Astrocyte (in vitro differentiated cells and primary cell): ENCODE measurements at regions not wholly inside any gene's neighbourhood (a gene's known extent, or its start where the extent isn't known, plus 50 kb on each side); places are given as distances from the start of the nearest gene placed in this dataset.

Source experiments
- DNase-seq: peaks from one replicate; pipeline ENCODE4 v3.0.0-alpha.2; 2010; ENCODE audit warnings: low read depth
- FAIRE-seq: peaks from 2 replicates; lab custom pipeline; 2011; peaks lifted over from hg19 to GRCh38; lab: Jason Lieb, UNC
- H2AFZ ChIP-seq: 2 replicates; pipeline ENCODE4 v1.6.0; 2012; ENCODE audit warnings: low read depth, low read length, inconsistent platforms
- H3K27ac ChIP-seq: 2 replicates; pipeline ENCODE4 v1.5.1; 2011; ENCODE audit warnings: low read depth, low read length, inconsistent platforms
- H3K27me3 ChIP-seq: 2 replicates; pipeline ENCODE4 v1.6.0; 2011; ENCODE audit warnings: low read length, inconsistent platforms; ENCODE audit not compliant: insufficient read depth
- H3K36me3 ChIP-seq: 2 replicates; pipeline ENCODE4 v1.5.1; 2011; ENCODE audit warnings: low read length, inconsistent platforms; ENCODE audit not compliant: insufficient read depth
- H3K4me1 ChIP-seq: 2 replicates; pipeline ENCODE4 v1.5.1; 2011; ENCODE audit warnings: low read length, inconsistent platforms; ENCODE audit not compliant: insufficient read depth
- H3K4me2 ChIP-seq: 2 replicates; pipeline ENCODE4 v1.6.0; 2012; ENCODE audit warnings: low read length, inconsistent platforms
- H3K4me3 ChIP-seq: 2 replicates; pipeline ENCODE4 v1.5.1; 2011; ENCODE audit warnings: low read depth, mild to moderate bottlenecking, low read length, inconsistent platforms; ENCODE audit not compliant: insufficient read depth
- H3K79me2 ChIP-seq: 2 replicates; pipeline ENCODE4 v1.6.0; 2012; ENCODE audit warnings: mild to moderate bottlenecking, low read length, inconsistent platforms; ENCODE audit not compliant: insufficient read depth
- H3K9ac ChIP-seq: 2 replicates; pipeline ENCODE4 v1.6.0; 2012; ENCODE audit warnings: mild to moderate bottlenecking, low read length, inconsistent platforms
- H3K9me3 ChIP-seq: 2 replicates; pipeline ENCODE4 v1.5.1; 2012; ENCODE audit warnings: low read depth, mild to moderate bottlenecking, low read length, inconsistent platforms; ENCODE audit not compliant: insufficient read depth
- H4K20me1 ChIP-seq: 2 replicates; pipeline ENCODE4 v1.6.0; 2012; ENCODE audit warnings: low read length, inconsistent platforms; ENCODE audit not compliant: insufficient read depth
- H3K27ac Mint-ChIP-seq: one replicate; pipeline ENCODE4 v1.8.0; 2021; ENCODE audit warnings: mild to moderate bottlenecking, mixed read lengths; ENCODE audit not compliant: unreplicated experiment
- H3K27me3 Mint-ChIP-seq: one replicate; pipeline ENCODE4 v1.8.0; 2021; ENCODE audit warnings: low read depth, mixed read lengths; ENCODE audit not compliant: unreplicated experiment
- H3K36me3 Mint-ChIP-seq: one replicate; pipeline ENCODE4 v1.8.0; 2021; ENCODE audit warnings: low read depth, mixed read lengths; ENCODE audit not compliant: unreplicated experiment
- H3K4me1 Mint-ChIP-seq: one replicate; pipeline ENCODE4 v1.8.0; 2021; ENCODE audit warnings: low read depth, mixed read lengths; ENCODE audit not compliant: unreplicated experiment
- H3K4me3 Mint-ChIP-seq: one replicate; pipeline ENCODE4 v1.8.0; 2021; ENCODE audit warnings: mild to moderate bottlenecking, moderate library complexity, mixed read lengths; ENCODE audit not compliant: unreplicated experiment
- H3K9me3 Mint-ChIP-seq: one replicate; pipeline ENCODE4 v1.8.0; 2021; ENCODE audit warnings: mild to moderate bottlenecking, mixed read lengths; ENCODE audit not compliant: unreplicated experiment
- EZH2 ChIP-seq: IDR thresholded peaks from 2 replicates; pipeline ENCODE4 v1.6.1; 2012; ENCODE audit warnings: mild to moderate bottlenecking, low read length, inconsistent platforms; ENCODE audit not compliant: insufficient read depth
- TF ChIP-seq, protein P1 (sequence below): IDR thresholded peaks from 2 replicates; pipeline ENCODE4 v1.5.1; 2011; ENCODE audit warnings: low read depth, mild to moderate bottlenecking, inconsistent platforms, low read length, moderate library complexity; ENCODE audit not compliant: insufficient read depth

DNA sequence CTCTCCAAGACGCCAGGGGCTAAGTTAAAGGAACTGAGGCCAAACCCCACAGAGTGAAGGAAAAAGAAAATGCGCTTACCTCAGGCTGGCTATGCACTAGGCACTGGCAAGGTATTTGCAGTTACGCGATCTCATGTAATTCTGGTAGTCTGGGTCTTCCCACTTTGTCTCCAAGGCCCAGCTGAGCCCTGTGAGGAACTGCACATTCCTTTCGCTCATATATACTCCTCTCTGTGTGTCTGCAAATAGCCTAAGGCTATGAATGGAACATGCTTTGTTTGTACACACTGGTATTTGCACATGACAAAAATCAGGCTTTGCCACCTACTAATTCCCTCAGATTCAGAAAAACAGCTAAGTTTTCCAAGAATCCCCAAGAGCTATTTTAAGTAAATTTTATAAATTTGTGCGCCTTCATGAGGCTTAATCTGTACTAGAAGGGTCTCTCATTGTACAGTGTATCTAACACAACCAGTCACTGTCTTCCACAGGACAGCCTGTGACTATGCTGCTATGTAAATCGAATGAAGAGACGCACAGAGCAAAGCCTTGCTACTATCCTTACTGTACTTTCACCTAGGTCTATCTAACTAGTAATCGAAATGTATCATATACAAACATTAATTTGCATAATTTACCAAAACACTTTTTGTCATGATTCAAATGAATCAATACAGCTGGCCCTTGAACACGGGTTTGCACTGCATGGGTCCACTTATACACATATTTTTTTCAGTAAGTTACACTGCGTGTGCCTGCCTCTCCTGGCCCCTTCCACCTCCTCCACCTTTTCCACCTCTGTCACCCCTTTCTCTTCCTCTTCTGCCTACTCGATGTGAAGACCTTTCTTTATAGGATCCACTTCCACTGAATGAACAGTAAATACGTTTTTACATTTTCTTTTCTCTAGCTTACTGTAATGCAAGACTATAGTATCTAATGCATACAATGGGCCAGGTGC lies 87.0 kb downstream of the SIPA1L2 start:
- Mint-ChIP-seq H3K36me3 (no peaks in the 10 kb centered on the region), H3K27me3 (no peaks in the 10 kb centered on the region), H3K27ac (peak overlapping the region; percentile 75), H3K9me3 (no peaks in the 10 kb centered on the region), H3K4me1 (peaks cover 26% of the 10 kb centered on the region), H3K4me3 (peak overlapping the region; percentile 36)
- no peaks in the 10 kb centered on the region for H3K36me3 ChIP-seq
- no peak overlapping the region for H3K4me3 ChIP-seq
- H3K9me3 ChIP-seq: no peaks in the 10 kb centered on the region
- H2AFZ ChIP-seq: no peak overlapping the region
- peaks cover 3% of the 10 kb centered on the region for H3K79me2 ChIP-seq
- H3K27ac ChIP-seq: no peak overlapping the region
- H3K4me2 ChIP-seq: no peak overlapping the region
- FAIRE-seq (no peak), DNase-seq (no peak)
- H3K9ac ChIP-seq: no peak overlapping the region
- H3K27me3 ChIP-seq: no peaks in the 10 kb centered on the region
- peaks cover 15% of the 10 kb centered on the region for H3K4me1 ChIP-seq
- H4K20me1 ChIP-seq: no peaks in the 10 kb centered on the region
- no peak for TF ChIP-seq EZH2
- TF ChIP-seq, protein P1, sequence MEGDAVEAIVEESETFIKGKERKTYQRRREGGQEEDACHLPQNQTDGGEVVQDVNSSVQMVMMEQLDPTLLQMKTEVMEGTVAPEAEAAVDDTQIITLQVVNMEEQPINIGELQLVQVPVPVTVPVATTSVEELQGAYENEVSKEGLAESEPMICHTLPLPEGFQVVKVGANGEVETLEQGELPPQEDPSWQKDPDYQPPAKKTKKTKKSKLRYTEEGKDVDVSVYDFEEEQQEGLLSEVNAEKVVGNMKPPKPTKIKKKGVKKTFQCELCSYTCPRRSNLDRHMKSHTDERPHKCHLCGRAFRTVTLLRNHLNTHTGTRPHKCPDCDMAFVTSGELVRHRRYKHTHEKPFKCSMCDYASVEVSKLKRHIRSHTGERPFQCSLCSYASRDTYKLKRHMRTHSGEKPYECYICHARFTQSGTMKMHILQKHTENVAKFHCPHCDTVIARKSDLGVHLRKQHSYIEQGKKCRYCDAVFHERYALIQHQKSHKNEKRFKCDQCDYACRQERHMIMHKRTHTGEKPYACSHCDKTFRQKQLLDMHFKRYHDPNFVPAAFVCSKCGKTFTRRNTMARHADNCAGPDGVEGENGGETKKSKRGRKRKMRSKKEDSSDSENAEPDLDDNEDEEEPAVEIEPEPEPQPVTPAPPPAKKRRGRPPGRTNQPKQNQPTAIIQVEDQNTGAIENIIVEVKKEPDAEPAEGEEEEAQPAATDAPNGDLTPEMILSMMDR: no peak

DNA sequence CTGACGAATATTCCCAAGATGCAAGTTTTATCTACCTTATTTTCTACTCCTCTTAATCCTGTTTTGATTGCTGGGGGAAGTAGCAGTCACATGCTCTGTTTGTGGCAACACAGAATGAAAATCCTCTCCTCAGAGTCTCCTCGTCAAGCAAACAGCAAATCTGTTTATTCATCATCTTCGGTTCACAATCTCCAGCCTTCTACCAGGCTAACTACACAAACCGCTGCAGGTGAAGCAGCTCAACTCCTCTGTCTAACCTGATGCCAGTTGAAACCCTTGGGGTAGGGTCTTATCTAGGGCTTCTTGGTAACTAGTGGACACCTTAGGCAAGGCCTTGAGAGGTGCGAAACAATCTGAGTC lies 91.0 kb downstream of the SIPA1L2 start:
- Mint-ChIP-seq H3K27ac (peak overlapping the region; percentile 83), H3K9me3 (no peaks in the 10 kb centered on the region)
- FAIRE-seq: no peak

More for the DNA sequence above, 91.0 kb downstream of the SIPA1L2 start:
- Mint-ChIP-seq H3K27me3 (no peaks in the 10 kb centered on the region), H3K4me3 (no peak overlapping the region), H3K4me1 (peaks cover 32% of the 10 kb centered on the region), H3K36me3 (peaks cover 3% of the 10 kb centered on the region)
- peak overlapping the region; percentile 64 for H3K27ac ChIP-seq
- no peak overlapping the region for H3K4me3 ChIP-seq
- H3K36me3 ChIP-seq: no peaks in the 10 kb centered on the region
- no peaks in the 10 kb centered on the region for H4K20me1 ChIP-seq
- no peaks in the 10 kb centered on the region for H3K79me2 ChIP-seq
- H3K4me2 ChIP-seq: peak overlapping the region; percentile 74
- peaks cover 16% of the 10 kb centered on the region for H3K4me1 ChIP-seq
- no peaks in the 10 kb centered on the region for H3K9me3 ChIP-seq
- H3K9ac ChIP-seq: peak overlapping the region; percentile 5
- DNase-seq: no peak
- no peaks in the 10 kb centered on the region for H3K27me3 ChIP-seq
- TF ChIP-seq, protein P1: no peak
- no peak for TF ChIP-seq EZH2
- no peak overlapping the region for H2AFZ ChIP-seq
